Body of pancreas (tissue), 4 donors: ENCODE measurements at regions not wholly inside any gene's neighbourhood (a gene's known extent, or its start where the extent isn't known, plus 50 kb on each side); places are given as distances from the start of the nearest gene placed in this dataset.

ENCODE experiments used
- ATAC-seq: fragments of 150-250 bp; one replicate; pipeline ENCODE4 v1.9.1; 2016
- DNase-seq, 4 donors: peaks; one replicate each; pipeline ENCODE4 v3.0.0-alpha.2; 2019
- H3K27ac ChIP-seq, 4 donors: fragments of 200-600 bp; sonication (generic); 1 replicate in 3 of 4; 2 replicates in 1 of 4; pipeline versions ENCODE4 v1.5.1 to v1.6.1; 2016 to 2019; ENCODE audit warnings: mild to moderate bottlenecking in 1 of 4, mixed read lengths in 1 of 4, moderate library complexity in 1 of 4
- H3K27me3 ChIP-seq, 2 donors: fragments of 200-600 bp; sonication (generic); one replicate each; pipeline ENCODE4 v1.6.0; 2016; ENCODE audit warnings: mild to moderate bottlenecking in 1 of 2
- H3K36me3 ChIP-seq, 2 donors: fragments of 200-600 bp; sonication (generic); replicated peaks in 1 of 2; 2 replicates each; pipeline ENCODE4 v1.5.1; 2016; ENCODE audit warnings: low read depth in 2 of 2; ENCODE audit not compliant: insufficient read depth in 1 of 2
- H3K4me1 ChIP-seq: fragments of 200-600 bp; sonication (generic); one replicate; pipeline ENCODE4 v1.6.0; 2016
- H3K4me3 ChIP-seq, 2 donors: fragments of 200-600 bp; sonication (generic); 1 replicate in 1 of 2; 2 replicates in 1 of 2; pipeline ENCODE4 v1.5.1; 2016 to 2019
- H3K9me3 ChIP-seq, 3 donors: fragments of 200-600 bp; sonication (generic); 1 replicate in 2 of 3; 2 replicates in 1 of 3; pipeline ENCODE4 v1.5.1; 2016
- POLR2A ChIP-seq, 3 donors: fragments of 450-650 bp; IDR thresholded peaks; one replicate each; pipeline ENCODE4 v1.6.1; 2016; ENCODE audit warnings: antibody characterized with exemption in 3 of 3, mild to moderate bottlenecking in 2 of 3
- WGBS, 2 donors: methylation state at CpG; one replicate each; pipeline ENCODE4 v1.1.5; 2017; 5-methylcytosine and 5-hydroxymethylcytosine counted together
- intact Hi-C: fragments of 100-400 bp; cut with DNase I; formaldehyde crosslinking; loops from one replicate; pipeline ENCODE4 v1.15.1; 2023
- TF ChIP-seq, protein P1 (sequence below), 7 experiments: fragments of 450-650 bp in 4 of 7; fragments of 200-600 bp in 3 of 7; sonication (generic) in 3 of 7; IDR thresholded peaks; one replicate each; pipeline ENCODE4 v1.5.1; 2016 to 2019; ENCODE audit warnings: antibody characterized with exemption in 7 of 7

DNA sequence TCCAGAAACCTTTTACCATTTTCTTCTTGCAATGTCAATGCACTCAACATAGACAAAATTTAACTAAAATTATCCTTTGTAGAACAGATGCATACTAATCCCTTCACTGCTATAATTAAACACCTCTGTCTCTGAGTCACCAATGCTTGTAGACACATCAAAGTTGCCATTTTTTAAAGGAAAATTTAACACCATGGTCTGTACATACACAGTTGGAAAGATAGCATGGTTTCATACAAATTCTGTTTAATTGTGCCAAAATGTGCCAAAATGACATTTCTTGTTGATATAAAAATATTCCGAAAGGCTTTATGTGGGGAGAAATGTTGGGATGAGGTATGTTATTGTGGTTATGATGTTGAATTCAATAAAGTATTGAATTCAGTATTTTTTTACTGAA, 125.8 kb downstream of the NEUROD6 start:
- Histone ChIP-seq H3K4me3 (no peak overlapping the region), H3K27me3 (no peaks in the 10 kb centered on the region), H3K4me1 (no peaks in the 10 kb centered on the region), H3K9me3 (no peaks in the 10 kb centered on the region), H3K36me3 (no peaks in the 10 kb centered on the region), H3K27ac (no peak overlapping the region)
- intact Hi-C loops, result no loop called here
- DNase-seq, result no peak
- WGBS, 2 donors, result 90 to 93% methylated on average over 1 of the region's 1 CpG
- ATAC-seq, result no peak
- no peak for TF ChIP-seq POLR2A (IDR thresholded peaks at IDR 0.05)
- TF ChIP-seq, protein P1, sequence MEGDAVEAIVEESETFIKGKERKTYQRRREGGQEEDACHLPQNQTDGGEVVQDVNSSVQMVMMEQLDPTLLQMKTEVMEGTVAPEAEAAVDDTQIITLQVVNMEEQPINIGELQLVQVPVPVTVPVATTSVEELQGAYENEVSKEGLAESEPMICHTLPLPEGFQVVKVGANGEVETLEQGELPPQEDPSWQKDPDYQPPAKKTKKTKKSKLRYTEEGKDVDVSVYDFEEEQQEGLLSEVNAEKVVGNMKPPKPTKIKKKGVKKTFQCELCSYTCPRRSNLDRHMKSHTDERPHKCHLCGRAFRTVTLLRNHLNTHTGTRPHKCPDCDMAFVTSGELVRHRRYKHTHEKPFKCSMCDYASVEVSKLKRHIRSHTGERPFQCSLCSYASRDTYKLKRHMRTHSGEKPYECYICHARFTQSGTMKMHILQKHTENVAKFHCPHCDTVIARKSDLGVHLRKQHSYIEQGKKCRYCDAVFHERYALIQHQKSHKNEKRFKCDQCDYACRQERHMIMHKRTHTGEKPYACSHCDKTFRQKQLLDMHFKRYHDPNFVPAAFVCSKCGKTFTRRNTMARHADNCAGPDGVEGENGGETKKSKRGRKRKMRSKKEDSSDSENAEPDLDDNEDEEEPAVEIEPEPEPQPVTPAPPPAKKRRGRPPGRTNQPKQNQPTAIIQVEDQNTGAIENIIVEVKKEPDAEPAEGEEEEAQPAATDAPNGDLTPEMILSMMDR (IDR thresholded peaks at IDR 0.05), result no peak

DNA sequence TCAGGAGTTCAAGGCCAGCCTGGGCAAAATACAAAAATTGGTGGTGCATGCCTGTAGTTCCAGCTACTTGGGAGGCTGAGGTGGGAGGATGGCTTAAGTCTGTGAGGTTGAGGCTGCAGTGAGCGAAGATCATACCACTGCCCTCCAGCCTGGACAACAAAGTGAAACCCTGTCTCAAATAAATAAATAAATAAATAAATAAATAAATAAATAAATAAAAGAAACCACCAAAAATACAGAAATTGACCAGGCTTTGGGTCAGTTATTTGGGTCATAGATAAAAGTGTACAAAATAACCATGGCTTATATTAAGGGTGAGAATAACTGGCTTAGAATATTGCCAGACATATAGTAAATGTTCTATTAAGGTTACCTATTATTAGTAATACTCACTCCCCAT, 129.2 kb downstream of the NEUROD6 start:
- TF ChIP-seq, protein P1 (IDR thresholded peaks at IDR 0.05), result no peak
- no peak for TF ChIP-seq POLR2A (IDR thresholded peaks at IDR 0.05)
- intact Hi-C loops, result no loop called here
- no peaks in the 10 kb centered on the region for H3K9me3 ChIP-seq
- no peak overlapping the region for H3K27ac ChIP-seq
- H3K27me3 ChIP-seq, result no peaks in the 10 kb centered on the region
- ATAC-seq (no peak), DNase-seq (no peak)
- H3K4me3 ChIP-seq, result no peak overlapping the region
- 70 to 95% methylated on average over 1 of the region's 1 CpG for WGBS, 2 donors
- no peaks in the 10 kb centered on the region for H3K4me1 ChIP-seq
- no peaks in the 10 kb centered on the region for H3K36me3 ChIP-seq

DNA sequence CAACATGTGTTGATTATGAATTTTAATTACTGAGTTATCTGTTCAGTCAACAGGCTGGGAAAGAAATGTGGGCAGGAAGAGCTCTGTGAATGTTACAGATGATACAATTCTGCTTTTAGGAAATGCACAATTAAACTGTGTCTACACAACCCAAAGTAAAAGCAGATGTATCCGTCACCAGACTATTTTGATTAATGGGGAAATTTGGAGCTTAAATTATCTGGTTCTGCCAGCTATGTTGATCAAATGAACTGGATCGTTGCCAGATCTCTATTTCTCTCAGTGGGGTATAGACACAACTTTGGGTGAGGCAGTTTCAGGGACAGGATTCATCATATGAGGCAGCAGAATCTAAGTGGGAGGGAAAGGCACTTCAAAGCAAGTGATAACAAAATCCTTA, 136.5 kb downstream of the NEUROD6 start:
- no peaks in the 10 kb centered on the region for H3K4me1 ChIP-seq
- no peaks in the 10 kb centered on the region for H3K36me3 ChIP-seq
- 22 to 42% methylated on average over 2 of the region's 2 CpGs for WGBS, 2 donors
- H3K9me3 ChIP-seq, result no peaks in the 10 kb centered on the region
- H3K4me3 ChIP-seq, result no peak overlapping the region
- DNase-seq (no peak), ATAC-seq (no peak)
- H3K27me3 ChIP-seq, result no peaks in the 10 kb centered on the region
- TF ChIP-seq, protein P1 (IDR thresholded peaks at IDR 0.05), result no peak
- no peak for TF ChIP-seq POLR2A (IDR thresholded peaks at IDR 0.05)
- no peak overlapping the region for H3K27ac ChIP-seq
- intact Hi-C loops, result no loop called here

DNA sequence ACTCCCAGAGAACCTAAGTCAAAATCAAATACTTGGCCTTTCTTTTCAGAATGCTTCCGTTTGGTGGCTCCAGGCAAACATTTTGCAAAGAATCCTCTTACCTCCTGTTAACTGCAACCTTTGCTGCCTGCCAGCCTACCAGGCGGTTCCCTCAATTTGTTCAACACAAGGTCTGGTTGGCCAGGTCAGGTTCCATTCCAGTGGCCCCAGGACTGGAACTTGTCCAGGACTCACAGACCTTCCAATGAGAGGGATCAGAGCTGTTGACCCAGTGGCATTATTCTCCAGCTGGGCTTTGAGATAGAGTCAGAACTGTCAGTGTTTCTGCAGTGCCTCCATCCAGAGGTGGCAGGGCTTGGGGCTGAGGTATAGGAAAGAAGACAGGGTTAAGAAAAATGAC, 137.0 kb downstream of the NEUROD6 start:
- ATAC-seq, result no peak
- H3K27ac ChIP-seq, result no peak overlapping the region

DNA sequence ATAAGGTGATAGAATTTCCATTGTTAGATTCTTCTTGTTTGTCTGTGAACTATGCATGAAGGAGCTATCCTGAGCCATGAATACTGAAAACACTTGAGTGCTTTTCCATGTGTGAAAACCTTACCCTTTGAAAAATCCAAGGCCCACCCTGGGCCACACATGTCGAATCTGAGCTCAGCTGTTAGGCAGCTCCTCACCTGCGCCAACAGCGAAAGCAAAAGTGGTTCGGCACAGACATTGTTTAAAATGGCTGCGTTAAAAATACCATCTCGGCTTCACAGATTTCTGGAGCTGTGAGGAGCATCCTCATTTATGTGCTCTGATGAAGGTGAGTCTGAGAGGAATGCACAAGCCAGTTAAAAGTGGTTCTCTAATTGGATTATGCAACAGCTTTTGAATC, 137.7 kb downstream of the NEUROD6 start:
- WGBS, 2 donors, result 61 to 75% methylated on average over 6 of the region's 6 CpGs
- ATAC-seq, result no peak
- intact Hi-C loops, result no loop called here
- Histone ChIP-seq H3K36me3 (no peaks in the 10 kb centered on the region), H3K27ac (no peak overlapping the region), H3K4me1 (no peaks in the 10 kb centered on the region), H3K4me3 (no peak overlapping the region), H3K9me3 (peaks cover 0 to 7% (median 0%) of the 10 kb centered on the region in 3 donors), H3K27me3 (no peaks in the 10 kb centered on the region)
- TF ChIP-seq, protein P1 (IDR thresholded peaks at IDR 0.05), result no peak
- no peak for TF ChIP-seq POLR2A (IDR thresholded peaks at IDR 0.05)
- no peak for DNase-seq

More for the DNA sequence above, 137.0 kb downstream of the NEUROD6 start:
- intact Hi-C loops, result no loop called here
- no peaks in the 10 kb centered on the region for H3K4me1 ChIP-seq
- H3K4me3 ChIP-seq, result no peak overlapping the region
- DNase-seq, result no peak
- H3K9me3 ChIP-seq, result no peaks in the 10 kb centered on the region
- H3K27me3 ChIP-seq, result no peaks in the 10 kb centered on the region
- 42 to 49% methylated on average over 2 of the region's 2 CpGs for WGBS, 2 donors
- no peaks in the 10 kb centered on the region for H3K36me3 ChIP-seq
- TF ChIP-seq POLR2A (IDR thresholded peaks at IDR 0.05), result no peak
- TF ChIP-seq, protein P1 (IDR thresholded peaks at IDR 0.05), result no peak
